H9 (cell line): ENCODE measurements at regions not wholly inside any gene's neighbourhood (a gene's known extent, or its start where the extent isn't known, plus 50 kb on each side); places are given as distances from the start of the nearest gene placed in this dataset.

ENCODE experiments used
- DNase-seq: peaks from one replicate; pipeline ENCODE4 v3.0.0-alpha.2; 2017
- H2AFZ ChIP-seq: one replicate; pipeline ENCODE4 v1.6.1; 2013; ENCODE audit warnings: mild to moderate bottlenecking, low read length, control low read depth, moderate library complexity
- H2AK5ac ChIP-seq: 2 replicates; pipeline ENCODE4 v1.6.1; 2013; ENCODE audit warnings: low read length, control low read depth, mixed read lengths; ENCODE audit not compliant: insufficient read length
- H2BK120ac ChIP-seq: one replicate; pipeline ENCODE4 v1.6.1; 2013; ENCODE audit warnings: low read depth, mild to moderate bottlenecking, low read length, control low read depth, inconsistent platforms; ENCODE audit not compliant: poor library complexity, severe bottlenecking
- H2BK12ac ChIP-seq: 2 replicates; pipeline ENCODE4 v1.6.1; 2013; ENCODE audit warnings: low read length, control low read depth, mixed read lengths, low read depth; ENCODE audit not compliant: insufficient read length
- H2BK15ac ChIP-seq: 2 replicates; pipeline ENCODE4 v1.6.1; 2013; ENCODE audit warnings: low read depth, low read length, control low read depth
- H2BK20ac ChIP-seq: one replicate; pipeline ENCODE4 v1.6.1; 2013; ENCODE audit warnings: low read depth, mild to moderate bottlenecking, low read length, control low read depth, inconsistent platforms; ENCODE audit not compliant: poor library complexity, severe bottlenecking
- H2BK5ac ChIP-seq: 2 replicates; pipeline ENCODE4 v1.6.1; 2013; ENCODE audit warnings: low read length, control low read depth, mixed read lengths; ENCODE audit not compliant: insufficient read length
- H3K14ac ChIP-seq: 2 replicates; pipeline ENCODE4 v1.6.1; 2013; ENCODE audit warnings: low read length, control low read depth; ENCODE audit not compliant: insufficient read depth
- H3K18ac ChIP-seq: 2 replicates; pipeline ENCODE4 v1.6.1; 2013; ENCODE audit warnings: low read depth, mild to moderate bottlenecking, mixed read lengths, low read length, control low read depth; ENCODE audit not compliant: insufficient read length
- H3K23ac ChIP-seq: 2 replicates; pipeline ENCODE4 v1.6.1; 2013; ENCODE audit warnings: low read length, control low read depth, mixed read lengths, low read depth; ENCODE audit not compliant: insufficient read length
- H3K23me2 ChIP-seq: 2 replicates; pipeline ENCODE4 v1.6.1; 2013; ENCODE audit warnings: low read depth, mild to moderate bottlenecking, mixed read lengths, low read length, control low read depth; ENCODE audit not compliant: insufficient read length, poor library complexity, severe bottlenecking
- H3K27ac ChIP-seq: 2 replicates; pipeline ENCODE4 v1.5.1; 2013; ENCODE audit warnings: low read length, control low read depth, mixed read lengths, low read depth; ENCODE audit not compliant: insufficient read length
- H3K27me3 ChIP-seq: 2 replicates; pipeline ENCODE4 v1.6.1; 2013; ENCODE audit warnings: low read length, control low read depth, inconsistent platforms; ENCODE audit not compliant: insufficient read depth
- H3K4ac ChIP-seq: 2 replicates; pipeline ENCODE4 v1.6.1; 2013; ENCODE audit warnings: low read depth, mild to moderate bottlenecking, control low read depth, inconsistent platforms, low read length, moderate library complexity
- H3K4me1 ChIP-seq: 2 replicates; pipeline ENCODE4 v1.6.1; 2013; ENCODE audit warnings: low read length, control low read depth, inconsistent platforms; ENCODE audit not compliant: insufficient read depth
- H3K4me2 ChIP-seq: 2 replicates; pipeline ENCODE4 v1.6.1; 2013; ENCODE audit warnings: low read length, control low read depth, mixed read lengths; ENCODE audit not compliant: insufficient read length, insufficient read depth
- H3K56ac ChIP-seq: 2 replicates; pipeline ENCODE4 v1.6.1; 2013; ENCODE audit warnings: low read depth, mild to moderate bottlenecking, mixed read lengths, low read length, control low read depth; ENCODE audit not compliant: insufficient read length
- H3K79me1 ChIP-seq: 2 replicates; pipeline ENCODE4 v1.6.1; 2013; ENCODE audit warnings: low read depth, mild to moderate bottlenecking, moderate library complexity, low read length, control low read depth, inconsistent platforms; ENCODE audit not compliant: insufficient read depth, poor library complexity, severe bottlenecking
- H3K79me2 ChIP-seq: 2 replicates; pipeline ENCODE4 v1.6.1; 2013; ENCODE audit warnings: low read length, control low read depth, inconsistent platforms; ENCODE audit not compliant: insufficient read depth
- H3K9ac ChIP-seq: 2 replicates; pipeline ENCODE4 v1.6.1; 2013; ENCODE audit warnings: low read length, control low read depth, mixed read lengths; ENCODE audit not compliant: insufficient read length; ENCODE audit errors: extremely low read depth
- H3K9me3 ChIP-seq: one replicate; pipeline ENCODE4 v1.6.1; 2013; ENCODE audit warnings: low read depth, low read length, inconsistent platforms; ENCODE audit not compliant: control insufficient read depth
- H3T11ph ChIP-seq: one replicate; pipeline ENCODE4 v1.6.1; 2013; ENCODE audit warnings: mild to moderate bottlenecking, low read length, control low read depth, inconsistent platforms
- H4K20me1 ChIP-seq: one replicate; pipeline ENCODE4 v1.6.1; 2013; ENCODE audit not compliant: control insufficient read depth, insufficient read length, insufficient read depth
- H4K5ac ChIP-seq: 2 replicates; pipeline ENCODE4 v1.6.1; 2013; ENCODE audit warnings: low read depth, mild to moderate bottlenecking, mixed read lengths, low read length, control low read depth; ENCODE audit not compliant: insufficient read length
- H4K8ac ChIP-seq: replicated peaks from 2 replicates; pipeline ENCODE4 v1.6.1; 2013; ENCODE audit warnings: low read length, control low read depth, mixed read lengths, low read depth; ENCODE audit not compliant: insufficient read length
- H4K91ac ChIP-seq: 2 replicates; pipeline ENCODE4 v1.6.1; 2013; ENCODE audit warnings: low read depth, mild to moderate bottlenecking, moderate library complexity, mixed read lengths, low read length, control low read depth; ENCODE audit not compliant: insufficient read length
- H3K27ac Mint-ChIP-seq, 3 experiments: 2 replicates in 2 of 3; 3 replicates in 1 of 3; pipeline ENCODE4 v1.8.0; 2020 to 2021; ENCODE audit warnings: mixed read lengths in 3 of 3, mild to moderate bottlenecking in 1 of 3, moderate library complexity in 1 of 3
- H3K27me3 Mint-ChIP-seq: 2 replicates; pipeline ENCODE4 v1.8.0; 2021; ENCODE audit warnings: low read depth, mild to moderate bottlenecking, moderate library complexity, mixed read lengths
- H3K36me3 Mint-ChIP-seq, 3 experiments: 2 replicates in 2 of 3; 3 replicates in 1 of 3; pipeline ENCODE4 v1.8.0; 2020 to 2021; ENCODE audit warnings: low read depth in 3 of 3, mixed read lengths in 3 of 3; ENCODE audit not compliant: insufficient read depth in 1 of 3
- H3K4me1 Mint-ChIP-seq, 2 experiments: 2 replicates each; pipeline ENCODE4 v1.8.0; 2020; ENCODE audit warnings: mixed read lengths in 2 of 2
- H3K4me3 Mint-ChIP-seq, 2 experiments: 2 replicates in 1 of 2; 3 replicates in 1 of 2; pipeline ENCODE4 v1.8.0; 2020 to 2021; ENCODE audit warnings: mild to moderate bottlenecking in 2 of 2, mixed read lengths in 2 of 2, moderate library complexity in 1 of 2
- H3K9me3 Mint-ChIP-seq, 2 experiments: 2 replicates in 1 of 2; 3 replicates in 1 of 2; pipeline ENCODE4 v1.8.0; 2020; ENCODE audit warnings: mild to moderate bottlenecking in 2 of 2, mixed read lengths in 2 of 2, moderate library complexity in 1 of 2
- WGBS: extraction: QIAGEN DNeasy Blood & Tissue Kit; methylation state at CpG from one replicate; pipeline ENCODE4 v1.1.7; 2013; ENCODE audit warnings: missing lambda C conversion rate, low lambda C conversion rate, mixed read lengths; ENCODE audit not compliant: insufficient read length; ENCODE audit errors: extremely low coverage; 5-methylcytosine and 5-hydroxymethylcytosine counted together
- TF ChIP-seq, protein P1 (sequence below): fragments of 200-600 bp; sonication (generic); conservative IDR thresholded peaks from 3 replicates; pipeline ENCODE4 v1.8.0; 2021; ENCODE audit warnings: antibody characterized with exemption, mild to moderate bottlenecking

DNA sequence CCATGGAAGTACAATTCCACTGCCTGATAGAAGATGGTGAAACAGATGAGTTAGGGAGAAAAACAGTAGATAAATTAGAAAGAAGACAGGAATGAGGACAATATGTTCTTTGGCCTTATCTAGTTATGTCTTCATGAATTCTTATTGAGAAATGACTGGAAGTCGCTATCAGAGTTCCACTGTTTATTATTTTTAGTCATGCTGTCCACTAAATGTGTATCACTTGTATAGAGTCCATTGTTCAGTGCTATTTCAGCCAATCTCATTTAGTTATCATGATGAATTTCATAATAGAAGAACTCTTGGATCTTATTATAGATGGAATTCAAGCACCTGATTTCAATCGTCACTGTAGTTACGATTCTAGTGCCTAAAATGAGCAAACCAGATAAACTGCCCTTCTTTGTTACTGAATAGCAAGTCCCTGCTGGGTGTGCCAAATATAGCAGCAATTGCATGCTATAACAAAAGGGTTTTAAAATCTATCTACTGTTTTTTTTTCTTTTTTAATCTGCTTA is 177.7 kb upstream of the COL1A2 start:
- no peak overlapping the region for H4K91ac ChIP-seq
- TF ChIP-seq, protein P1, sequence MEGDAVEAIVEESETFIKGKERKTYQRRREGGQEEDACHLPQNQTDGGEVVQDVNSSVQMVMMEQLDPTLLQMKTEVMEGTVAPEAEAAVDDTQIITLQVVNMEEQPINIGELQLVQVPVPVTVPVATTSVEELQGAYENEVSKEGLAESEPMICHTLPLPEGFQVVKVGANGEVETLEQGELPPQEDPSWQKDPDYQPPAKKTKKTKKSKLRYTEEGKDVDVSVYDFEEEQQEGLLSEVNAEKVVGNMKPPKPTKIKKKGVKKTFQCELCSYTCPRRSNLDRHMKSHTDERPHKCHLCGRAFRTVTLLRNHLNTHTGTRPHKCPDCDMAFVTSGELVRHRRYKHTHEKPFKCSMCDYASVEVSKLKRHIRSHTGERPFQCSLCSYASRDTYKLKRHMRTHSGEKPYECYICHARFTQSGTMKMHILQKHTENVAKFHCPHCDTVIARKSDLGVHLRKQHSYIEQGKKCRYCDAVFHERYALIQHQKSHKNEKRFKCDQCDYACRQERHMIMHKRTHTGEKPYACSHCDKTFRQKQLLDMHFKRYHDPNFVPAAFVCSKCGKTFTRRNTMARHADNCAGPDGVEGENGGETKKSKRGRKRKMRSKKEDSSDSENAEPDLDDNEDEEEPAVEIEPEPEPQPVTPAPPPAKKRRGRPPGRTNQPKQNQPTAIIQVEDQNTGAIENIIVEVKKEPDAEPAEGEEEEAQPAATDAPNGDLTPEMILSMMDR = no peak
- DNase-seq = no peak
- H2BK15ac ChIP-seq = no peak overlapping the region
- H2BK20ac ChIP-seq = no peak overlapping the region
- H3K9ac ChIP-seq = no peak overlapping the region
- H2BK120ac ChIP-seq = no peak overlapping the region
- no peak overlapping the region for H3K27ac ChIP-seq
- H4K20me1 ChIP-seq = no peaks in the 10 kb centered on the region
- no peaks in the 10 kb centered on the region for H3K9me3 ChIP-seq
- H3K27me3 Mint-ChIP-seq = peaks cover 18% of the 10 kb centered on the region
- H3K4ac ChIP-seq = no peak overlapping the region
- H2BK12ac ChIP-seq = no peak overlapping the region
- H3K4me1 ChIP-seq = no peaks in the 10 kb centered on the region
- H3K27ac Mint-ChIP-seq = no peak overlapping the region
- no peak overlapping the region for H2AK5ac ChIP-seq
- H3K23ac ChIP-seq = no peak overlapping the region
- H3K23me2 ChIP-seq = no peaks in the 10 kb centered on the region
- no peaks in the 10 kb centered on the region for H3K27me3 ChIP-seq
- H3K4me3 Mint-ChIP-seq = no peak overlapping the region
- H3T11ph ChIP-seq = no peak overlapping the region
- H3K56ac ChIP-seq = no peak overlapping the region
- H4K5ac ChIP-seq = no peak overlapping the region
- no peaks in the 10 kb centered on the region for H3K79me2 ChIP-seq
- no peak overlapping the region for H2BK5ac ChIP-seq
- no peak overlapping the region for H3K18ac ChIP-seq
- H3K79me1 ChIP-seq = no peaks in the 10 kb centered on the region
- no peak overlapping the region for H3K4me2 ChIP-seq
- no peaks in the 10 kb centered on the region; a peak in 1 of 7 replicates for H3K36me3 Mint-ChIP-seq
- H4K8ac ChIP-seq = no peak overlapping the region
- no peak overlapping the region for H2AFZ ChIP-seq
- H3K14ac ChIP-seq = no peak overlapping the region
- no CpG with 5 or more reads among the region's 3 CpGs for WGBS
- no peaks in the 10 kb centered on the region for H3K9me3 Mint-ChIP-seq
- H3K4me1 Mint-ChIP-seq = no peaks in the 10 kb centered on the region
